GM18502 (cell line): ENCODE measurements at regions not wholly inside any gene's neighbourhood (a gene's known extent, or its start where the extent isn't known, plus 50 kb on each side); places are given as distances from the start of the nearest gene placed in this dataset.
"Not testable (repeated sequence)": the region's sequence is repeated elsewhere in the genome, so short reads cannot be mapped to it uniquely, and the experiment has no call there.

Experiments used
- ATAC-seq: cut with Tn5 transposase; IDR thresholded peaks from one replicate; pipeline ENCODE4 v1.9.1; 2021; ENCODE audit warnings: mild to moderate bottlenecking; ENCODE audit not compliant: unreplicated experiment, poor library complexity

- ATAC-seq = no peak
Observed at GRCh38 chr3:139113231-139113992, 68.7 kb upstream of the PRR23C start.

DNA sequence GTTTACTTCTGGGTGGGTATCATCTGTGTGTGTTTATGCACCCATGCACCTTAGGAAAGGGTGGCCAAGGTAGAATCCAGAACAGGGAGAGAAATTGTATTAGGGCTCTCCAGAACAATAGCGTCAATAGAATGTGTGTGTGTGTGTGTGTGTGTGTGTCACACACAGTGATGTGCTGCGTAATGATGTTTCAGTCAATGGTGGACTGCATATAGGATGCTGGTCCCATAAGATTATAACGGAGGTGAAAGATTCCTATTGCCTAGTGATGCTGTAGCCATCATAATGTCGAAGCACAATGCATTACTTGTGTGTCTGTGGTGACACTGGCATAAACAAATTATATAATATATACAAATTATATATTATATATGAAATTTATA lies 69.3 kb upstream of the PRR23C start:
- ATAC-seq = no peak

DNA sequence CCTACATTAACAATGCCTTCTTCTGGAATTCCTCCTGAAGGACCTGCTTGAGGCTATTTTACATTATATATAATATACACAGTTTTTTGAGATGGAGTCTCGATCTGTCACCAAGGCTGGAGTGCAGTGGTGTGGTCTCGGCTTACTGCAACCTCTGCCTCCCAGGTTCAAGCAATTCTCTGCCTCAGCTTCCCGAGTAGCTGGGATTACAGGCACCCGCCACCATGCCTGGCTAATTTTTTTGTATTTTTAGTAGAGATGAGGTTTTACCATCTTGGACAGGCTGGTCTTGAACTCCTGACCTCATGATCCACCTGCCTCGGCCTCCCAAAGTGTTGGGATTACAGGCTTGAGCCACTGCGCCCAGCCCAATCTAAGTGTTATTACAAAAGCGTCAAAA lies 71.9 kb upstream of the PRR23C start:
- ATAC-seq = not testable (repeated sequence)

DNA sequence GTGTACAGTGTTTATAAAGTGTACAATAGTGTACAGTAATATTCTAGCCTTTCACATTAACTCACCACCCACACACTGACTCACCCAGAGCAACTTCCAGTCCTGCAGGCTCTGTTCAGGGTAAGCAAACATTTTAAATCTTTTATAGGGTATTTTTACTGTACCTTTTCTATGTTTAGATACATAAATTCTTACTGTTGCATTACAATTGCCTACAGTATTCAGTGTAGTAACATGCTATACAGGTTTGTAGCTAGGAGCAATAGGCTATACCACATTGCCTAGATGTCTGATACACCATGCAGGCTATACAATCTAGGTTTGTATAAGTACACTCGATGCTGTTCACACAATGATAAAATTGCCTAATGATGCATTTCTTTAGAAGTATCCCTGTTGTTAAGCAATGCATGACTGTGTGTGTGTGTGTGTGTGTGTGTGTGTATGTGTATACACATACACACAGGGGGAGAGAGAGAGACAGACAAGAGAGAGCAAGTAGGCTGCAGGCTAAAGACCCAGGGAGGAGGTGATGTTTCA lies 72.5 kb upstream of the PRR23C start:
- ATAC-seq = no peak

- no peak for ATAC-seq
Observed at GRCh38 chr3:139117883-139118760, 73.4 kb upstream of the PRR23C start.

DNA sequence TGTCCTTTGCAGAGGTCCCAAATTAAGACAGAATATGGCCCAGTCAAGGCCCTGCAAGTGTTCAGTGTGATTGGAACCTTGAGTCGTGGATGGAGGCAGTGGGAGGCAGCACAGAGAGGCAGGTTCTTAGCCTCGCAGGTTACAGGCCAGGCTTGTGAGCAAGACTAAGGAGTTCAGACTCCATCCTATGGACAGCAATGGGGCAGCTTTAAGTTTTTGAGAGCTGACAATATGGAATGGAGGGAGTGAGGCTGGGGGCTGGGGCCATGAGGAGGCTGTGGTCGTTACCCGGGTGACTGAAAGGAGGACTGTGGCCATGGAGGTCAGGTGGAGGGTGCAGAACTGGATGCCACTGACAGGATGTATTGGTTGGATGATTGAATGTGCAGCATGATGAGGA lies 74.1 kb upstream of the PRR23C start:
- ATAC-seq = no peak

DNA sequence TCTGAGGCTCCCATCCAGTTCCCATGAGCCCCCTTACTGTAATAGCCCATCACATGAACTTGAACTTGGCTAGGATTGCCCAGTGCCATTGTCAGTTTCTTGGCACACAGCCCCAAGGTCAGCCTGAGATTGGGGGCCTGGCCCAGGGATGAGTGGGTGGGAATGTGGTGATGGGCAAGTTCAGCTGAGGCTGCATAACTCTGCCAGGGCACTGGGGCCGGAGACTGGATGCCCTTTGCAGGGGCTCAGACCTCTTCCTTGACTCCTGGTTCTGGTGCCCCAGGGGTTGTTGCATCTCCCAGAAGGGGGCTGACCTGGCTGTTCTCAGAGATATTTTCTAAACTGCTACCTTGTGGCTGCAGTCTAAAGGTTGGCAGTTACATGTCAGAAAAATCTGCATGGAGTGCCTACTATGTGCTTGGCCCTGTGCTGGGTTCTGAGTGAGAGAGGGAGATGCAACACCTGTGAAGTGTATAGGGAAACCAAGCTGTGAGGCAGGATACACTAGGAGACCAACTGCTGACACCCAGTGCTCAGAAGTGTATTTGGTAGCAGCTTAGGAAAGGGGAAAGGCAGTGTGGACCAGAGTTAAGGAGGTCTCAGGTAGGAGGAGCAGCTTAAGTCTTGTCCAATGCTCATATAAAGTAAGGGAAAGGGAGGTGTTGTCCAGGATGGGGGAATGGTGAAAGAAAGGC lies 74.8 kb upstream of the PRR23C start:
- no peak for ATAC-seq

- ATAC-seq = no peak
Observed at GRCh38 chr3:139120086-139121056, 75.7 kb upstream of the PRR23C start.

DNA sequence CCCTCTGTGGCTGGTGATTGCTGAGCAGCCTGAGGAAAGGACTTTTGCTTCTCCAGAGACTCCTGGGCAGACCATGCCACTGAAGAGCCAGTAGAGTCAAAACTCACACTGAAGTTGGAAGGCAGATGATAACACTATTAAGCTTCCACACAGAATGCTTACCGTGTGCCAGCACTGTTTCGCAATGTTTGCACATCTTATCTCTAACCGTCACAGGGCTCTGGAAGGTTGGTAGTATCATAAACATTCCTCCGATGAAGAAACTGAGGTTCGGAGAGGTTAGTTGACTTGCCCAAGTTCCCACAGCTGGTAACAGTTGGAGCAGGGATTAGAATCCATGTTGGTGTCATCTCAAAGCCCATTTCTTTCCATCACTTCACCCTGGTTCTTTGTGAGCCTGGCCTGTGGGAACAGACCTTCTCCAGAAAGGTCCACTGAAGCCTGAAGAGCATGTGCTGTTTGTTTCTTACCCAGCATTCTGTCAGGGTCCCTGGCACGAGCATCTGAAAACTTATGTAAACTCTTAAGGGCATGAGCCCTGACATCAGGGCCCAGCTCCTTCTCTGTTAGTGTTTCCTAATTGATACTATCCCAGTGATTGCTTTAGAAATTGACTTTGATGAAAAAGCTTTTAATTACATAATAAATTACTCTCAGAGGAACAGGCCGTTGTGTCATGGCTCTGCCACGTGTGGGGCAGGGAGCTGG lies 77.0 kb upstream of the PRR23C start:
- no peak for ATAC-seq

GRCh38 chr3:139122221-139122581 lies 77.5 kb upstream of the PRR23C start:
- no peak for ATAC-seq

DNA sequence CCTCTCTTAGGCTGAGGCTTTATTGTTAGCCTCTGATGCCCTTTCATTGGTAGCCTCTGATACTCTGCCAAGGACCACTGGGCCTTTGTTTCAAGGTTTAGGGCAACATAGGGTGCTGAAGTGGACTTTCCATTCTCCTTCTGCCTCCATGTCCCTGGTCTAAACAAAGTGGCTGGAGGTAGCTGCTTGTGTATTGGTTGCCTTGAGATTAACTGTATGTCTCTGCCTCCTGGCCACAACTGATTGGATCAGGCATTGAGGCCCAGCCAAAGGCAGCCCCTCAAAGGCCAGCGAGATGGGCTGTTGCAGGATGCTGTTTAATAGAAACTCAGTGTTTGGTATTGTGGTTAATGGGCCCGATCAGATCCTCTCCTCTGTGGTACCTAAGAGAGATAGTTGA lies 77.9 kb upstream of the PRR23C start:
- ATAC-seq = no peak

DNA sequence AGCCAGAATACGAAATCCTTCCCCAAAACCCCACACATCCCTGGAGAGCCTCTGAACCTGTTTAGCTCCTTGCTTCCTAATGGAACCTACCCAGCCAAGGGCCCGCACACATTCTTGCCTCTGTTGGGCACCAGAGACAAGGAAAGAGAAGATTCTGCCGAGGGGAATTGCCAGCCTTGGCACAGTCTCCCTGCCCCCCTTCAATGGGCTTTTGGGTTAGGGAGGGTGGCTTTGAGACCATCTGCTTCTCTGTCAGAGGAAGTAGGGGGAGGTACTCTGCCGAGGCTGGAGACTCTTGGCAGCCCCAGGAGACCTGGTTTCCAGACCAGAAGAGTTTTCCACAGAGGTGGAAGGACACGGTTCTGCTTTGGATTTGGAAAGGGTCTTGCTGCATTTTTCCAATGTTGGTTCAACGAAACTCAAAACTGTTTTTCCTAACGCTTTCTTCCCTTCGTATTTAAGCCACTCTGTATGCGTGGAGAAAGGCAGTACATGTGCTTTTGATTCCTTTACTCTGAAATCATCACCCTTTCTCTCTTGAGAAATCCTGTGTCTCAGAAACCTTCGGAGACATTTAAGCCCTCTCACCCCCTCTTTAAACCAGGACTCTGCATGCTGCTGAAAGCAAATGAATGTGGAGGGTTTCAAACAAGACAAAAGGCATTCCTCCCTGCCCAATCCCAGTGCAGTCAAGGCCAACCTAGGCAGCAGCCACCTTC lies 78.8 kb upstream of the PRR23C start:
- ATAC-seq = no peak

DNA sequence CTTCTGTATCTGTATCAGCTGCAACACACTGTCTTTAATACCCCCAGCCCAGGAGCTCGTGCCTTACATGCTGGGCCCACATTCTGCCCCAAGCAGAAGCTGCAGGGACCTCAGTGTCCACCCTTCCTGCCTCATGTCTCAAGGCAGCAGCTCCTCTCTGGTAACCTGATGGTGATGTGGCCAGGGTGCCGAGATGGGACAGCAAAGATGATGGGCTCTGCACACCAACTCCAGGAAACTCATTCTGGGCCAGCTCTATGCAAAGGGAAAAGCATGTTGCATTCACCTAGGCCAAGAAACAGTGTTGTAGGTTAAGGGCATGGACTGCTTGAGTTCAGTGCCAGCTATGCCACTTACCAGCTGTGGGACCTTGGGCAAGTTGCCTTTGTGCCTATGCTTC lies 79.5 kb upstream of the PRR23C start:
- ATAC-seq = no peak

GRCh38 chr3:139127101-139127500 lies 82.4 kb upstream of the PRR23C start:
- no peak for ATAC-seq

DNA sequence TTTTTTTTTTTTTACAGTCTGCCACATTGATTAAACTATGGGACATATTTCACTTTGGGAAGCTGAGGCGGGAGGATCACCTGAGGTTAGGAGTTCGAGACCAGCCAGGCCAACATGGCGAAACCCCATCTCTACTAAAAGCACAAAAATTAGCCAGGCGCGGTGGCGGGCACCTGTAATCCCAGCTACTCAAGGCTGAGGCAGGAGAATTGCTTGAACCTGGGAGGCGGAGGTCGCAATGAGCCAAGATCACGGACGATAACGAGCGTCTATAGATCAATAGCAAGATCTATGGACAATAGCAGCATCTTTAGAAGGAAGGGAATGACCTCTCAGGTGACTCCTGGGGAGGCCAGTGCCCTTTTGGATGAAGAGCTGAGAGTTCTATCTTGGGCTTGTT lies 82.9 kb upstream of the PRR23C start:
- not testable (repeated sequence) for ATAC-seq

- no peak for ATAC-seq
Observed at GRCh38 chr3:139128803-139129202, 84.1 kb upstream of the PRR23C start.

GRCh38 chr3:139129892-139130291 lies 85.2 kb upstream of the PRR23C start:
- no peak for ATAC-seq

DNA sequence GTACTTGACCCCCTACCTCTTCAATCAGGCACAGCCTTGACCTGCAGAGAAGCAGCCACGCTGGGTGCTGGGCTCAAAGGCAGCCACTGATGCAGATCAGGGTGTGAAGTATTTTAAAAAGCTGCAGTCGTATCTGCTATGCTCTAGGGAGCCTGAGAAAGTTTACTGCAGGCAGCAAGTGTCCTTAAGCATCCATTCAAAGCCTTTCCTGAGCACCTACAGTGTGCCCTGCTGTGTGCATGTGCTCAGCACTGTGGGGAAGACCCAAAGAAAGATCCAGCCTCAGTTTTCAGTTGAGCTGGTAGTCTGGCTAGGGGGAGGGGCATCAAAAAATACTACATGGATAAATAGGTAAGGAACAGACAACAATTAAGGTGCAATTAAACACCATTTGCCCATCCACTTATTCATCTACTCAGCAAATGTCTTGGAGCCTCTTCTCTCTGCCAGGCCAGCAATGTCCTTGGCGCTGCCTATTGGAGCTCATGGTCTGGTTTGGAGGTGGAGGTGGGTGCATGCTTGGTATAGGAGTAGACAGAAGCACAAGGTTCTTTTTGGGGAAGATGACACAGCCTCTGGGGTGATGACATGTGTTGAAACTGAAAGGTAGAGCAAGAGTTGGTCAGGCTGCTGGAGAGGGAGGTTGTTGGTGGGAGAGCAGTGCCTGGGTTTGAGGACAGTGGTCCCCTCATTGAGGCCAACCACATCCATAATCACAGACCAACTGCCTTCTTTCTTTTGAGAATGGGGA lies 85.9 kb upstream of the PRR23C start:
- ATAC-seq = no peak
